Left colon (tissue), 2 donors: ENCODE measurements at regions not wholly inside any gene's neighbourhood (a gene's known extent, or its start where the extent isn't known, plus 50 kb on each side); places are given as distances from the start of the nearest gene placed in this dataset.
"Not testable (repeated sequence)": the region's sequence is repeated elsewhere in the genome, so short reads cannot be mapped to it uniquely, and the experiment has no call there.

ENCODE experiments used
- ATAC-seq: fragments of 200-7000 bp; cut with Tn5 transposase; one replicate; pipeline ENCODE4 v1.9.1; 2020; ENCODE audit warnings: mild to moderate bottlenecking, moderate library complexity
- DNase-seq, 2 donors: peaks; one replicate each; pipeline ENCODE4 v3.0.0-alpha.2; 2020
- intact Hi-C, 2 donors: fragments of 100-400 bp; cut with DNase I in 1 of 2; cut with micrococcal nuclease in 1 of 2; formaldehyde crosslinking; loops; one replicate each; pipeline versions ENCODE4 v1.11.2 to v1.14.0; 2022; cut with DNase I, micrococcal nuclease
- donor health status: DM: no; HTN: no; CAD: no.
- donor health status: DM: yes; HTN: yes; CAD: no.

- DNase-seq (no peak), ATAC-seq (no peak)
- intact Hi-C loops: no loop called here
Observed at GRCh38 chr5:135776457-135776856, 58.0 kb upstream of the SLC25A48 start.

GRCh38 chr5:135761746-135762145 lies 72.7 kb upstream of the SLC25A48 start:
- intact Hi-C loops: no loop called here
- no peak for ATAC-seq

GRCh38 chr5:135759149-135759784 lies 75.2 kb upstream of the SLC25A48 start:
- no peak for DNase-seq
- ATAC-seq: no peak
- intact Hi-C loops: no loop called here

More at GRCh38 chr5:135761746-135762145, 72.7 kb upstream of the SLC25A48 start:
- DNase-seq: no peak

GRCh38 chr5:135753990-135754389 lies 80.5 kb upstream of the SLC25A48 start:
- ATAC-seq (no peak), DNase-seq (no peak)
- intact Hi-C loops: no loop called here

- ATAC-seq: no peak
- DNase-seq: no peak
- intact Hi-C loops: no loop called here
Observed at GRCh38 chr5:135750506-135750905, 84.0 kb upstream of the SLC25A48 start.

- intact Hi-C loops: loop anchor here in 1 of 2 donors (10.0 kb wide), 1 partner anchor 183 kb away; no protein-coding TSS in a partner anchor
- ATAC-seq (no peak), DNase-seq (no peak)
Observed at GRCh38 chr5:135747824-135748223, 86.6 kb upstream of the SLC25A48 start.

GRCh38 chr5:135745897-135746500 lies 88.5 kb upstream of the SLC25A48 start:
- intact Hi-C loops: loop anchor here in 1 of 2 donors (10.0 kb wide), 1 partner anchor 181 kb away; no protein-coding TSS in a partner anchor
- no peak for DNase-seq
- ATAC-seq: no peak

- DNase-seq (no peak), ATAC-seq (no peak)
- intact Hi-C loops: loop anchor here in 1 of 2 donors (10.0 kb wide), 1 partner anchor 179 kb away; no protein-coding TSS in a partner anchor
Observed at GRCh38 chr5:135743705-135744411, 90.6 kb upstream of the SLC25A48 start.

- ATAC-seq: no peak
- intact Hi-C loops: loop anchor here in 1 of 2 donors (10.0 kb wide), 1 partner anchor 178 kb away; no protein-coding TSS in a partner anchor
- DNase-seq: no peak
Observed at GRCh38 chr5:135743181-135743580, 91.3 kb upstream of the SLC25A48 start.

- intact Hi-C loops: loop anchor here in 1 of 2 donors (10.0 kb wide), 1 partner anchor 177 kb away; no protein-coding TSS in a partner anchor
- ATAC-seq, DNase-seq: not testable (repeated sequence)
Observed at GRCh38 chr5:135742240-135742639, 92.2 kb upstream of the SLC25A48 start.

GRCh38 chr5:135741040-135741439 lies 93.4 kb upstream of the SLC25A48 start:
- intact Hi-C loops: loop anchor here in 1 of 2 donors (10.0 kb wide), 1 partner anchor 176 kb away; no protein-coding TSS in a partner anchor
- DNase-seq (no peak), ATAC-seq (no peak)

- DNase-seq (no peak), ATAC-seq (no peak)
- intact Hi-C loops: loop anchor here in 1 of 2 donors (10.0 kb wide), 1 partner anchor 176 kb away; no protein-coding TSS in a partner anchor
Observed at GRCh38 chr5:135740475-135740874, 94.0 kb upstream of the SLC25A48 start.

- intact Hi-C loops: no loop called here
- ATAC-seq (no peak), DNase-seq (no peak)
Observed at GRCh38 chr5:135739383-135739981, 95.0 kb upstream of the SLC25A48 start.

GRCh38 chr5:135738564-135738875 lies 95.9 kb upstream of the SLC25A48 start:
- no peak for ATAC-seq
- DNase-seq: no peak
- intact Hi-C loops: no loop called here

GRCh38 chr5:135737701-135738563 lies 96.5 kb upstream of the SLC25A48 start:
- no peak for DNase-seq
- intact Hi-C loops: no loop called here
- no peak for ATAC-seq

- DNase-seq, intact Hi-C loops, ATAC-seq: not testable (repeated sequence)
Observed at GRCh38 chr5:135736952-135737351, 97.5 kb upstream of the SLC25A48 start.

GRCh38 chr5:135735831-135736230 lies 98.6 kb upstream of the SLC25A48 start:
- DNase-seq (no peak), ATAC-seq (no peak)
- intact Hi-C loops: no loop called here

- ATAC-seq, DNase-seq, intact Hi-C loops: not testable (repeated sequence)
Observed at GRCh38 chr5:135734956-135735355, 99.5 kb upstream of the SLC25A48 start.
